NCI-H1105 (cell line): ENCODE measurements at regions not wholly inside any gene's neighbourhood (a gene's known extent, or its start where the extent isn't known, plus 50 kb on each side); places are given as distances from the start of the nearest gene placed in this dataset.
"Not testable (repeated sequence)": the region's sequence is repeated elsewhere in the genome, so short reads cannot be mapped to it uniquely, and the experiment has no call there.

Source experiments
- DNase-seq: peaks from one replicate; lab custom pipeline; 2025; lab: John Stamatoyannopoulos, UW

DNA sequence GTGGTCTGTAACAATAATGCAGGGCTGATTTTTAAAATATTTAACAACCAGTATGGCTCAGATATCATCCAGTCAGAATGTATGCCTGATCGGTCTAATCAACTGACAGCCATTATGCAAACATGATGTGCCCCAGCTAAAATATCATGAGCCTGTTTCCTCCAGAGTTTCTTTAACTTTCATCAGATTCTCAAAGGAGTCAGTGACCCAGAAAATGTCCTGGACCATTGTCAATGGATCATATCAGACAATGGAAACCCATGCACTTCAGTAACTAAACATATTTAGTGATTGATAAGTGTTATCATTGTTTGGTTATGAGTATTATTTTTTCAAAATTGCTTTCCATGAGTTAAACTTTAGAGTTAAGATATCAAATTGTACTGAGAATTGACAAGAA lies 173.5 kb downstream of the LMBRD1 start:
- DNase-seq = no peak

DNA sequence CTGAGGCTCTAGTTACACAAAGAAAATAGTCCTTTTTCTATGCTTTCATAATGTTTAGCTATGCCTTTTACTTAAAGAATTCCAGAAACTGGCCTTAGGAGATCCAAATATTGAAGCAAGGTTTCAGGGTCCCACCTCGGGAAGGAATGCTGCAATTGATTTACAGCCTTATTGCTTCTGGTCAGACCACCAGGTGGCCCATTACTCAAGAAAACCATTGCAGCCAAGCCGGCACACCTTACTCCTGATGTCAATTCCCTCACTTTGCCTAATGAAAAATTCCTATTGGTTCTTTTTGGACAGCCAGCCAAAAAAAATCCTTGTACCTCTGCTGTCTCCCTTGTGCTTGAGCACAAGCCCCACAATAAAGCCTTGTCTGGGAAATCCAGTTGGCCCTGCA lies 173.9 kb downstream of the LMBRD1 start:
- no peak for DNase-seq

DNA sequence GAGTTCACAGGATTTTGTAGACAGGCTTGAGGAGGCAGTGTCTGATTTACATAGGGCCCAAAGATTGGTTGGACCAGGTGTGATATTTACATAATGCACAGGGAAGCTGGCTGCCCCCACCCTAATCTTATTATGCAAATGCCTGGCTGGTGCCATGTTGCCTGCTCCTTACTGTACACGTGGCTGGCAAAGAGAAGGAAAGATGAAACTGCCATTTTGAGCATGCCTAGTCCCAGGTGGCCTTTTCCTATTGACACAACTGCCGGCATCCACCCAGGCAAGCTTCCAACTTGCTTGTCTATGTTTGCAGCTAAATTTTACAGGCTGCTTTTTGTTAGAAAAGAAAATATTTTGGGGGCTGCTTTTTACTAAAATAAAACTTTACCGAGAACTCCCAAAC lies 174.6 kb downstream of the LMBRD1 start:
- DNase-seq = no peak

DNA sequence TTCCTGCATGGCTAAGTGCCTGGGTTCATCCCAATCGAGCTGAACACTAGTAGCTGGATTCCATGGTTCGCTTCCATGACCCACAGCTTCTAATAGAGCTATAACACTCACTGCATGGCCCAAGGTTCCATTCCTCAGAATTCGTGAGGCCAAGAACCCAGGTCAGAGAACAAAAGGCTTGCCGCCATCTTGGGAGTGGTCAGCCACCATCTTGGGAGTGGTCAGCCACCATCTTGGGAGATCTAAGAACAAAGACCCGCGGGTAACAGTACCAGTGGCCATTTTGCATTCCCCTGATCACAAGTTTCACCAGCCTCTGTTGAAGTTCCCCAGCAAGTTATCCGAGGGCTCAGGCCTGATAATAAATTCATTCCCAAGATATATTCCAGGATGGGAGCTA lies 179.6 kb downstream of the LMBRD1 start:
- no peak for DNase-seq

DNA sequence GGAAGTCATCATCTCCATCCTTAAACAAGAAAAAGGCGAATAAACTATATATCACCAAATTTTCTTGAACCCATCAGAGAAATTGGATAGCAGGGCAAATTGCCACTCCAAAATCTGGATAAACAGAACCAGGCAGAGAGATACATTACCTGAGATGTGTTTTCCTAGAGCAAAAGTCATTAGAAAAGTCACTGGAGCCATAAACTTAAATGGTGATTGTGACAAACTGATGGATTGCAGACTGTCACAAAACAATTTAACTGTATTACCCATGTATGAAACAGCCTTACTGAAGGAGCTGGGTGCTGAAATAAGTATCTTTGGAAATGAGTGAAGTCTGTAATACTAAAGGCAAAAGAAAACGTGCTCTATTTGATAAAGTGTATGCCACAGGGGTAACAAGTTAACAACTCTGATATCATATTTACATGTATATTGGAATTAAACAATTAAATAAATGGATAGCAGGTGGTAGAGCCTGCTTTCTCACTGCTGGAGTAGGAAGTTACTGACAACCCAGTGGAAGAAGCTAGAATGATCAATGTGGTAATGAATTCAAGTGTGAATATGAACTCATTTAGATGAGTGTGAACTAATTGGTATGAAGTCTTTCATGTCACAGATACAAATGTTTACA lies 186.9 kb downstream of the LMBRD1 start:
- DNase-seq = no peak

DNA sequence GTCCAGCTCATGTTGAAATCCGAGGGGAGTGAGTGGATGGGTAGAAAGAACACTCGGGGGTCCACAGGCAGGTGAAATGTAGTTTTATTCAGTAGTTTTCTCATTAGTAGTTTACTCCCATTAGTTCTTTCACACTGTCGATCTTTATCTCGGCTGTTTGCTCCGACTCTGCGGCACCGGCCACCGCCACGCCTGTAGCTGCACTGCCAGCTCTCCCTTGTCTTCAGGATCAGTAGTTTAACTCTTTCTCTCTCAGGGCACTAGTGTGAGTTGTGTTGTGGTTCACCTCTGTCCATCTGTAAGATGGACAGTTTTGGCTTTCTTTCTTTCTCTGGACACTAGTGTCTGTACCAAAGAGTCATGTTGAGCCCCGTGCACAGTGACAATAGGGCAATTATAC lies 195.7 kb downstream of the LMBRD1 start:
- no peak for DNase-seq

DNA sequence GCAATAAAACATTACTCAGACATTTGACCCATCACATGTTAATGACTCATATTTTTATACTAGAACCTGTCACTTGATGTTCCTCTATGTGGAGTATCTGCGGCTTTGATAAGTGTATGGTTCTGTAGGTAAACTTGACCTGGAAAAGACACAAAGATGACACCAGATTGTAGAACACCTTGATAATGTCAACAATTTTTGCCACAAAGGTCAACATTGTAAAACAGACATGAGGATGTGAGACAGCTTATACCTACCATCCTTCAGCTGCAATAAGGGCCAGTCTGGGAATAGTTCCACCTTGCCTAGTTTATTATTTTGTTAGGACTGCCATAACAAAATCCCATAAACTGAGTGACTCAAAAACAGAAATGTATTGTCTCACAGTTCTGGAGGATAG lies 202.4 kb downstream of the LMBRD1 start:
- no peak for DNase-seq

DNA sequence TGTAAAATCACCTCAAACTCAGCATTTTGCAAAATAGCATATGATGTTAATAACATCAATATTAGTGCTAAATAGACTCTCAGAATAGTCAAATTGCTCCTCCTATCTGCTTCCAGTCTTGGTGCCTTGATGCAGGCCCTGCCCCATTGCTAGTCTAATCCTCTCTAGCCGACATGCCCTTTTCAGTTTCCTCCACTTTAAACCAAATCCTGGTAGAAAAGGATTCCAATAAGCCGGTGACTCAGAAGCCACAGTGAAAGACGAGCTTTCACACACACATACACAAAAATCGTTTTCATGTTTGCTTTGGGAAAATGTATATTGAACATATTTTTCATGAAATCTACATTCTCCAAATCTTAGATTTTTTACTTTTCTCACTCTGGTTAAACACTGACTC lies 203.1 kb downstream of the LMBRD1 start:
- DNase-seq = no peak

DNA sequence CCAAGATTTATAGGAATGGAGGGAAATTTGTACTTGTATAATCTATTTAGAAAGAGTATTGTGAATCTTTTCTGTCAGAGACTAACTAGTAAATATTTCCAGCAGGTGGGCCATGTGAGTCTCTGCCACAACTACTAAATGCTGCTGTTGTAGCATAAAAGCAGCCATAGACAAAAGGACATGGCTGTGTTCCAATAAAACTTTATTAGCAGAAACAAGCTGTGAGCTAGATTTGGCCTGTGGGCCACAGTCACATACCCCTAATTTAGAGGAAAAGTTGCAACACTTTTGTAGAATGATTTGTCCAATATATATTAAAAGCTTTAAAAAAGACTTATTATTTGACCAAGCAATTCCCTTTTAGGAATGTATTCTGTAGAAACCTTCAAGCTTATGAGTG lies 207.2 kb downstream of the LMBRD1 start:
- no peak for DNase-seq

DNA sequence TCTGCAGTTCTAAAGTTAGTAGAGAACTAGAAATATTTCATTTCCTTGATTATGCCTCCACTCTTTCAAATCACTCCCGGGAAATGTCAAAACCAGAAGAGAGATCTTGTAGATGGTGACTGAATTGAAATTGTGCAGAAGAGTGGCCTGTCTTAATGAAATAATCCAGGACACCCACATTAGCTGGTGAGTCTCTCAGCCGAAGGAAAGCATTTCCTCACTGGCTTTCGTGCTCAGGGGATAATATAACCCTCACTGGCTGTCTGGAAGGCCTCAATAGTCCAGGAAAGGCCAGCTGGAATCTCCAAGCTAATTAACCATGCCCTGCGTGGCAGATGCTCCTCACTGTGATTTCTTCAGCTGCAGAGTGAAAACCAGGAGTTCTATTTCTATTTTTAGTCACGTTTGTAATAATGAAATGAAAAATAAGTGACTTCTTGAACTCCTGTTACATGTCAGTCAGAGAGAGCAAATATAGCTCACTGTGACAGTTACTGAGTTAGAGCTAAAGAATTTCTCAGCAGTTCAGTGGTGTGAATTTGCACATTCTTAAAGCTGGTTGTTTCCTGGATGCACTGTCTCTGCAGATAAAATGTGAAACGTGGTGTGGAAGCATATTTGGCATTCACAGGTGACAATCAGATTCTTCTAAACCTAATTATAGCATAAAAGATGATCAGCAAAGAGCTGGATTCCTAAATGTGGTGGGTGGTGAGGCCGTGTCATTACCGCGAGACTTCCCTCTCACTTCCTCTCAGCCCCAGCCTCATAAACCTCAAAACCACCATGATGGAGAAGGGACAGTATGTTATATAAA lies 211.7 kb downstream of the LMBRD1 start:
- DNase-seq = no peak

DNA sequence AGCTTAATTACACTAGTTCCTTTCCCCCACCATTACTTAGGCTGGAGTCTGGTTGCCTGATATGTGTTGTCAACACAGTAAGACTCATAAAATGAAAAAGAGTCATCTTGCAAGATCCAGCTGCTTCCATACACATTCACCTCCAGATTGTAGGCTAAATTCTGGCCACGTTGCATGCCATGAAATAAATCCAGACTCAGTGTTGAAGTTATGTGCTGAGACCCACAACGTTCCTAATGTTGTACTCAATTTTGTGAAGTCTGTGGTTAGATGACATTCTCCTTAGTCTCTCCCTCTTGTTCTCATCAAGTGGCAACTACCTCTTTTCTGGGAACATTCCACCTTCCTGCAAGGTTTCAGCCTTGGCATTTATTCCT lies 212.3 kb downstream of the LMBRD1 start:
- no peak for DNase-seq

DNA sequence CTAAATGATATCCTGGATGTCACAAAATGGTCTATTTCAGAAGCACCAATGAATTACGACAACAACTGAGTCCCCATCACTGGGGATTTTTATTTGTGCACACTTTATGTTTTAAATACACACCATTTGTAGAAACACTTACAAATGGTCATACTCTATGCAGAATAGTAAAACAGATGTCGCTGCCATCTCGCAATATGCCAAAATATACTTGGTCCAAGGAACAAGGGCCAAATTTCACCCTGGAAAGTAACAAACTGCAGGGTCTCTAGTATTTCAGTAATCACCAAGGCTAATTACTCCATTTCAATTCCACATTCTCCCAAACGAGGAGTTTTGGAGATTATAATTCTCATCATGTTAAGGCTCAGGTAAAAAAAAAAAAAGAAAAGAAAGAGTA lies 215.2 kb downstream of the LMBRD1 start:
- DNase-seq = no peak

DNA sequence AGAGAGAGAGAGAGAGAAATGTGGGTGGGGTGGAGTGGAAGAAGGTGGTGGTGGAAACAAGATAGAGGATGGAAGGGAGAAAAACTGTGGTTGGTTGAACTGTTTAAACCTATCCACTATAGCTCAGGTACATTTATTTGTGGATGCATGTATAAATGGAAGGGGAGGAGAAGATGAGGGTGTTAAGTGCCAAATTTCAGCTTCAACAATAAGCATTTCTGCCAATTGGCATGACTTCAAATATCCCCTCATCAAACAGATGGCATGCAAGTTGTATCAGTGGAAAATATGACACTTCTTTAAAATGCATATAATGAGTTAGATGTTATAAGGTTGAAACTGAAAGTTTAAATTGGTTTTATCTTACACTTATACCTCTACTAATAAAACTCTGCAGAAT lies 216.1 kb downstream of the LMBRD1 start:
- DNase-seq = peak; percentile 58

DNA sequence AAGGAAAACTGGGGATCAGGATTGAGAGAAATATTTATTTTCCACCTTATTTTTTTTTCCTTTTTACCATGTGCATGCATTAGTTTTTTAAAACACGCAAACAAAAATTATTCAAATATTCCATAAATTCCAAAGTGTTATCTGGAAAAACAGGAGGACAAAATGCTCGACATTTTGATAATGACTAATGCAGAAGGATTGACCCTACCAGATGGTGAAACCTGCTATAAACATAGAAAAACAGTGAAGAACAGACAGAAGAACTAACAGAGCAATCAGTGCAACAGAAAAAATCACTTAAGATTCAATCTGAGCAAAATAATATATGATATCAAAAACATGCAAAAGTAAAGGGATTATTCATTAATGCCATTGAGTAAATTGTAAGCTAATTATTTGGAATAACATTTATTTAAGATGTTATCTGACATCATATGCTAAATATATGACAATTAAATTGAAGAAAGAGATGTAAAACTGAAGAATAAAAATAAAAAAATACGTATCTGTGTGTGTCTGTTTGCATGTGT lies 218.4 kb downstream of the LMBRD1 start:
- DNase-seq = no peak

DNA sequence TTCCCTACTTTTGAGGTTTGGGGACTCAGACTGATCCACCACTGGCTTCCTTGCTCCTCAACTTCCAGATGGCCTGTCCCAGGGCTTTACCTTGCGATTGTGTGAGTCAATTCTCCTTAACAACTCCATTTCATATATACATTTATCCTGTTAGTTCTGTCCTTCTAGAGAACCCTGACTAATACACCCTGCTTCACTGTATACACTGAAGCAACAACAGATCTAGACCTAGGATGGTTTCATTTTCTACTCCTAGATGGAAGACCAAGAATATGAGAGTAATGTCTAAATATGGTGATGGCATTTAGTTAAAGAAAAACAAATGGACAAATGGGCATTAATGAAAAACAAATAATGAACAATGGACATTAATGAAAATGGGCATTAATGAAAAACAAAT lies 225.6 kb downstream of the LMBRD1 start:
- no peak for DNase-seq

DNA sequence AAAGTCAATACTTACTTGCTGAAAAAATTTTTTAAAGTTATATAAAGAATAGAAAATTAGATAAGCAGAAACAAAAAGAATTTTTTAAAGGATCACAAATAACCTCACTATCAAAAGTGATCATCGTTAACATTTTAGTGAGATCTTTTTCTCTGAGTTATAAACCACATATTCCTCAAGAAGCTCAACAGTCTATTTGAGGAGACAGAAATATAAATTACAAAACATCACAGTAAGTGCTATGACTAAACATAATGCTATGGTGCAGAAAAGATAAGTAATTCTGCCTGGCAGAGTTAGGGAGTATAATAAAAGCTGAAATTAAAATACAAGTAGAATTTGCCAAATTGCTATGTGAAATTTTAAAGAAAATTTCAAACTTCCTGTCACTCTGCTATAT lies 226.7 kb downstream of the LMBRD1 start:
- no peak for DNase-seq

DNA sequence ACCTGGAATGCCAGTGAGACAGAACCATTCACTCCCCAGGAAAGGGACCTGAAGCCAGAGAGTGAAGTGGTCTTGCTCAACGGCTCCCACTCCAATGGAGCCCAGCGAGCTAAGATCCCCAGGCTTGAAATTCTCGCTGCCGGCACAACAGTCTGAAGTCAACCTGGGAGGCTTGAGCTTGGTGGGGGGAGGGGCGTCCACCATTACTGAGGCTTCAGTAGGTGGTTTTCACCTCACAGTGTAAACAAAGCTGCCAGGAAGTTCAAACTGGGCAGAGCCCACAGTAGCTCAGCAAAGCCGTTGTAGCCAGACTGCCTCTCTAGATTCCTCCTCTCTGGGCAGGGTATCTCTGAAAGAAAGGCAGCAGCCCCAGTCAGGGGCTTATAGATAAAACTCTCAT lies 236.2 kb downstream of the LMBRD1 start:
- not testable (repeated sequence) for DNase-seq

DNA sequence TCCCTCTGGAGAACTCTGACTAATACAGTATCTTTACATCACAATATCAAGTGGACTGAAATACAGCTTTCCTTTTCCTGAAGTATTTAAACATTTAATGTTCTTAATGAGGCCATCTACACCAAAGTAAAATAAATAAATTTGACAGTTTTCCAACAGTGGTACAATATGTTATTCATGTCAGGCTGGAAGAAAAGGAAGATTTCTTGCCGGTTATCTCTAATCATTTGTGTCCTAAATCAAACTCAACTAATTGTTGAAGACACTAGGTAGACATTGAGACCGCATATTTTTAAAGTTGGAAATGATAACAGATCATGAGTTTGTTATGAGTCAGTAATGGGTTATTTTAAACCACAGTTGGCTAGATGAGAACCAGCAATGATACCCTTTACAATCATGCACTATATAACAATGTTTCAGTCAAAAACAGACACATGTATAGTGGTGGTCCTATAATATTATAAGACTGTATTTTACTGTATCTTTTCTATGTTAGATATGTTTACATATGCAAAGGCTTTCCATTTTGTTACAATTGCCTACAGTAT lies 241.6 kb downstream of the LMBRD1 start:
- no peak for DNase-seq

DNA sequence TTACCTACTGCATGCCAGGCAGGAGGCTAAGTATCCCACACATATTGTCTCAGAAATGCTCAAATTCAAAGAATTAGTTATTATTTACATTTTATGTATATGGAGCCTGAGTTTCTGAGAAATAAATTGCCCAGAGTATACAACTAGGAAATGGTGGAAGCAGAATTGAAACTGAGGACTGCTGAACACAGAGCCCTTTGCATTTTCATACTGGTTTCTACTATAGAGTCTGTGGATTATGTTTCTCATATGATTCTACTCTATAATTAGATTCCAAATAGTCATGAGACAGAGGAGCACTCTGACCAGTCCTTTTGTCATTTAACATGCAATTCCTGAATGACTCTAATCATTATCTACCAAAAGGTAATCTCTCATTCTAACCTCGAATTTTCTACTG lies 254.3 kb downstream of the LMBRD1 start:
- DNase-seq = no peak

DNA sequence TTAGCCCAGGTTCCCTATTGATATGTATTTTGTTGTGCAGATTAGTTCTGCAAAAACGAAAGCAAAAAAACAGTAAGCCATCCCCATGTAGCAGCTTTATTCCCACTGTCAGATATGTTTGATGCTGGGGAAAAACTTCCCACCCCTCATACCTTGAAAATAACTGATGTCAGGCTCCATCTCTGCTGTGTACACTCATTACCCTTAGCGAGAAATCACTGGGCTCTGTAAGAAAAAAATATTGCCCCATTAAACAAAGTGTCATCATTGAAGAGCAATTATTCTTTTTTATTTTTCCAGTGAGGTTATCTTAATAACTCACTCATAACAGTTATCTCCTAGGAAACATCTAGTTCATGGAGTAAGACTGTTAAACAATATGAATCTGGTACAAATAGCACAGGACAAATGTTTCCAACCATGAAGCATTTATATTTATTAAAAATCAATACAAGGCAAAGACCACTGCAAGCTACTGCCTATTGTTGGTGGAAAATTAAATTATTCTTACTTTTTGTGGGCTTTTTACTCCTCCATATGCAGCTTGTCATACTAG lies 268.8 kb downstream of the LMBRD1 start:
- no peak for DNase-seq

DNA sequence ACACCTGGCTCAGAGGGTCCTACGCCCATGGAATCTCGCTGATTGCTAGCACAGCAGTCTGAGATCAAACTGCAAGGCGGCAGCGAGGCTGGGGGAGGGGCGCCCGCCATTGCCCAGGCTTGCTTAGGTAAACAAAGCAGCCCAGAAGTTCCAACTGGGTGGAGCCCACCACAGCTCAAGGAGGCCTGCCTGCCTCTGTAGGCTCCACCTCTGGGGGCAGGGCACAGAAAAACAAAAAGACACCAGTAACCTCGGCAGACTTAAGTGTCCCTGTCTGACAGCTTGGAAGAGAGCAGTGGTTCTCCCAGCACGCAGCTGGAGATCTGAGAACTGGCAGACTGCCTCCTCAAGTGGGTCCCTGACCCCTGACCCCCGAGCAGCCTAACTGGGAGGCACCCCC lies 281.3 kb downstream of the LMBRD1 start:
- not testable (repeated sequence) for DNase-seq

DNA sequence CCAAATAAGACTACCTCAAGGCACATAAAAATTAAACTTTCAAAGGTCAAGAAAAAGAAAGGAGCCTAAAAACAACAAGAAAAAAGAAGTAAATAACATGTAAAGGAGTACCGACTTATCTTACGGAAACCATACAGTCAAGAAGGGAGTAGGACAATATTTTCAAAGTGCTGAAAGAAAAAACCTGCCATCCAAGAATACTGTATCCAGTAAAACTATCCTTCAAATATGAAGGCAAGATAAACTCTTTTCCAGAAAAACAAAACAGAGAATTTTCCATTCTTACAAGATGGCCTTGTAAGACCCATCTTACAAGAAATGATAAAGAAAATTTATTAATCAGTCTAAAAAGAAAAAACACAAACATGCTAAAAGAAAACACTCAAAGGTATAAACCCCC lies 302.2 kb downstream of the LMBRD1 start:
- DNase-seq = no peak

DNA sequence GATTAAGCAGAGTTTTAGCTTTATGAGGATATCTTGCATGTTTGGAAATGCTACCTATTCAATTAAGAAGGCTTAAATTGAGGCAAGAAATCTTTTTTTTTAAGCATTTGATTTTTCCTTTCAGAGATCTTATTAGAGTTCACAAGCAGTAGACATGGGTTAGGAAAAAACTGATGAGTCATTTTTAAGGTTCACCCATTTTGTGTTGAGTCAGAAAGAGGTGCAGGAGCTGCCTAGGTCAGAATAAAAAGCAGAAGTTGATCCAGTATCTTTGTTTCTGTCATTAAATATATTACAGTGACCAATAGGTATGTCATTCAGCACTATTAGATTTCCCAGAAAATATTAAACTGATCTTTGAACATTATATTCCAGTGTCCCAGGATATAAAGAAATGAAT lies 306.8 kb downstream of the LMBRD1 start:
- DNase-seq = no peak
